ENCODE measurements at regions not wholly inside any gene's neighbourhood (a gene's known extent, or its start where the extent isn't known, plus 50 kb on each side); places are given as distances from the start of the nearest gene placed in this dataset.

- TF ChIP-seq ARID4B (CRISPR knock-in tag; IDR thresholded peaks at IDR 0.05; ENCODE audit: borderline replicate concordance) (no peak), ZNF281 (CRISPR knock-in tag; IDR thresholded peaks at IDR 0.05) (no peak), NFATC4 (CRISPR knock-in tag; IDR thresholded peaks at IDR 0.05) (no peak), AFF4 (CRISPR knock-in tag; IDR thresholded peaks at IDR 0.05; ENCODE audit: borderline replicate concordance) (no peak)
Measured at GRCh38 chr1:90550626-90551406, 166.3 kb downstream of the BARHL2 start (continued).

- H3K4me1 Mint-ChIP-seq = peaks cover 12% of the 10 kb centered on the region
- ChIA-PET CTCF (interaction anchor here (0.9 to 2.0 kb wide), 3 partner anchors 10 to 69 kb away, joined by 3 to 8 read pairs (median 3); no protein-coding TSS in a partner anchor), POLR2A (no interaction called here)
- H3K36me3 Mint-ChIP-seq = no peaks in the 10 kb centered on the region
- TF ChIP-seq IRF1 (CRISPR knock-in tag; IDR thresholded peaks at IDR 0.05) (no peak), NFE2L1 (CRISPR knock-in tag; IDR thresholded peaks at IDR 0.05) (no peak), FOXK1 (CRISPR knock-in tag; IDR thresholded peaks at IDR 0.05) (no peak), HMGXB4 (CRISPR knock-in tag; IDR thresholded peaks at IDR 0.05) (no peak), ZNF425 (CRISPR knock-in tag; conservative IDR thresholded peaks at IDR 0.05) (no peak), GTF2I (CRISPR knock-in tag; conservative IDR thresholded peaks at IDR 0.05) (no peak)
- H3K4me3 Mint-ChIP-seq = no peak overlapping the region
- H3K9me3 Mint-ChIP-seq = no peaks in the 10 kb centered on the region
- DNase-seq (ENCODE audit: low spot score) = no peak
- H3K27me3 Mint-ChIP-seq (ENCODE audit: low read depth) = no peaks in the 10 kb centered on the region; the same call in 1 of the 2 replicates
- no peak for ATAC-seq
- no peak overlapping the region for H3K27ac Mint-ChIP-seq
Measured at GRCh38 chr1:90544356-90544755, 172.7 kb downstream of the BARHL2 start.

Data from WTC11 (cell line).